H1 (cell line): ENCODE measurements at regions not wholly inside any gene's neighbourhood (a gene's known extent, or its start where the extent isn't known, plus 50 kb on each side); places are given as distances from the start of the nearest gene placed in this dataset.

Experiments used
- KDM5A ChIP-seq: fragments of 200-600 bp; IDR thresholded peaks from 2 replicates; pipeline ENCODE4 v1.7.1; 2012; ENCODE audit warnings: mild to moderate bottlenecking, low read length, inconsistent platforms, mixed read lengths
- TEAD4 ChIP-seq: IDR thresholded peaks from 2 replicates; pipeline ENCODE4 v1.6.1; 2012; ENCODE audit warnings: low read depth, low read length, inconsistent platforms, mixed read lengths

GRCh38 chr21:14288922-14289321, 73.0 kb downstream of the RBM11 start (continued):
- TF ChIP-seq KDM5A: no peak
- no peak for TF ChIP-seq TEAD4
